Gastrocnemius medialis (tissue), 4 donors: ENCODE measurements at regions not wholly inside any gene's neighbourhood (a gene's known extent, or its start where the extent isn't known, plus 50 kb on each side); places are given as distances from the start of the nearest gene placed in this dataset.

Source experiments
- POLR2A ChIP-seq, 2 donors: fragments of 450-650 bp; IDR thresholded peaks; one replicate each; pipeline ENCODE4 v1.6.1; 2017; ENCODE audit warnings: antibody characterized with exemption in 2 of 2, mild to moderate bottlenecking in 2 of 2, moderate library complexity in 2 of 2
- TF ChIP-seq, protein P1 (sequence below), 5 experiments: fragments of 450-650 bp in 3 of 5; fragments of 200-600 bp in 2 of 5; sonication (generic) in 2 of 5; IDR thresholded peaks in 4 of 5; conservative IDR thresholded peaks in 1 of 5; 1 replicate in 4 of 5; 2 replicates in 1 of 5; pipeline ENCODE4 v1.5.1; 2016 to 2019; ENCODE audit warnings: antibody characterized with exemption in 5 of 5, mild to moderate bottlenecking in 3 of 5, moderate library complexity in 3 of 5

GRCh38 chr2:151192681-151193080 is 69.0 kb downstream of the RBM43 start:
- TF ChIP-seq, protein P1, sequence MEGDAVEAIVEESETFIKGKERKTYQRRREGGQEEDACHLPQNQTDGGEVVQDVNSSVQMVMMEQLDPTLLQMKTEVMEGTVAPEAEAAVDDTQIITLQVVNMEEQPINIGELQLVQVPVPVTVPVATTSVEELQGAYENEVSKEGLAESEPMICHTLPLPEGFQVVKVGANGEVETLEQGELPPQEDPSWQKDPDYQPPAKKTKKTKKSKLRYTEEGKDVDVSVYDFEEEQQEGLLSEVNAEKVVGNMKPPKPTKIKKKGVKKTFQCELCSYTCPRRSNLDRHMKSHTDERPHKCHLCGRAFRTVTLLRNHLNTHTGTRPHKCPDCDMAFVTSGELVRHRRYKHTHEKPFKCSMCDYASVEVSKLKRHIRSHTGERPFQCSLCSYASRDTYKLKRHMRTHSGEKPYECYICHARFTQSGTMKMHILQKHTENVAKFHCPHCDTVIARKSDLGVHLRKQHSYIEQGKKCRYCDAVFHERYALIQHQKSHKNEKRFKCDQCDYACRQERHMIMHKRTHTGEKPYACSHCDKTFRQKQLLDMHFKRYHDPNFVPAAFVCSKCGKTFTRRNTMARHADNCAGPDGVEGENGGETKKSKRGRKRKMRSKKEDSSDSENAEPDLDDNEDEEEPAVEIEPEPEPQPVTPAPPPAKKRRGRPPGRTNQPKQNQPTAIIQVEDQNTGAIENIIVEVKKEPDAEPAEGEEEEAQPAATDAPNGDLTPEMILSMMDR (IDR thresholded peaks at IDR 0.05 in 4 of 5, conservative IDR thresholded peaks at IDR 0.05 in 1 of 5), result no peak
- no peak for TF ChIP-seq POLR2A (IDR thresholded peaks at IDR 0.05)
